Thyroid gland (tissue), 4 donors: ENCODE measurements at regions not wholly inside any gene's neighbourhood (a gene's known extent, or its start where the extent isn't known, plus 50 kb on each side); places are given as distances from the start of the nearest gene placed in this dataset.
"Not testable (repeated sequence)": the region's sequence is repeated elsewhere in the genome, so short reads cannot be mapped to it uniquely, and the experiment has no call there.

Experiments used
- DNase-seq, 2 donors: peaks; one replicate each; pipeline ENCODE4 v3.0.0-alpha.2; 2019
- H3K27ac ChIP-seq, 3 donors: fragments of 200-600 bp; sonication (generic); 1 replicate in 2 of 3; 2 replicates in 1 of 3; pipeline ENCODE4 v1.5.1; 2016 to 2019; ENCODE audit warnings: mild to moderate bottlenecking in 1 of 3, moderate library complexity in 1 of 3
- H3K27me3 ChIP-seq: fragments of 200-600 bp; sonication (generic); one replicate; pipeline ENCODE4 v1.5.1; 2019
- H3K36me3 ChIP-seq, 2 donors: fragments of 200-600 bp; sonication (generic); one replicate each; pipeline ENCODE4 v1.5.1; 2016 to 2019
- H3K4me1 ChIP-seq, 2 donors: fragments of 200-600 bp; sonication (generic); one replicate each; pipeline ENCODE4 v1.5.1; 2017 to 2019
- H3K4me3 ChIP-seq, 3 donors: fragments of 200-600 bp; sonication (generic); replicated peaks in 1 of 3; 1 replicate in 2 of 3; 2 replicates in 1 of 3; pipeline ENCODE4 v1.5.1; 2016; ENCODE audit warnings: mild to moderate bottlenecking in 1 of 3
- H3K9me3 ChIP-seq: fragments of 200-600 bp; sonication (generic); one replicate; pipeline ENCODE4 v1.5.1; 2017
- POLR2A ChIP-seq, 2 donors: fragments of 450-650 bp; IDR thresholded peaks; one replicate each; pipeline ENCODE4 v1.6.1; 2017; ENCODE audit warnings: antibody characterized with exemption in 2 of 2, mild to moderate bottlenecking in 2 of 2, moderate library complexity in 1 of 2
- WGBS, 2 donors: methylation state at CpG; one replicate each; pipeline ENCODE4 v1.1.5; 2017; 5-methylcytosine and 5-hydroxymethylcytosine counted together
- intact Hi-C: fragments of 100-400 bp; cut with DNase I; formaldehyde crosslinking; loops from one replicate; pipeline ENCODE4 v1.15.1; 2023
- TF ChIP-seq, protein P1 (sequence below), 6 experiments: fragments of 200-600 bp in 3 of 6; fragments of 450-650 bp in 3 of 6; sonication (generic) in 3 of 6; IDR thresholded peaks; one replicate each; pipeline ENCODE4 v1.5.1; 2016 to 2019; ENCODE audit warnings: antibody characterized with exemption in 6 of 6, mild to moderate bottlenecking in 2 of 6, inconsistent platforms in 1 of 6, moderate library complexity in 1 of 6

- WGBS, 2 donors = 51 to 84% methylated on average over 1 of the region's 1 CpG
- intact Hi-C loops = no loop called here
Observed at GRCh38 chr7:112963634-112964033, 123.0 kb downstream of the GPR85 start.

DNA sequence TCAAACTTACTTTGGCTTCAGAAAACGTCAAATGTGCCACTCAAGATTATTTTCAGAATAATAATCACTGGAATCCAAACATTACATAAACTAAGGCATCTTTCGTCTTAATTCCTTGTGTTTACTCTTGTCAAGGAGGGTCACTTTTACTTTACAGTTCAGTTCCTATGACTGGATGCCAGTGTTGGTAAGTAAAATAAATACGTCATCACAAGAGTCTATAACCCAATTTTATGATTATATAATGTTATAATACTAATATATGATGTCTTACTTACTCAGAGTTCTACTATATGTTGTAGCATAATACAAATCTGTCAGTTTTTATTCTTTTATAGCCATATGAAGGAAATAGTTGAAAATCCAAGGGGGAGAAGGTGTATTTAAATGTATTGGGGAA lies 123.8 kb downstream of the GPR85 start:
- 82 to 87% methylated on average over 3 of the region's 3 CpGs for WGBS, 2 donors
- TF ChIP-seq, protein P1, sequence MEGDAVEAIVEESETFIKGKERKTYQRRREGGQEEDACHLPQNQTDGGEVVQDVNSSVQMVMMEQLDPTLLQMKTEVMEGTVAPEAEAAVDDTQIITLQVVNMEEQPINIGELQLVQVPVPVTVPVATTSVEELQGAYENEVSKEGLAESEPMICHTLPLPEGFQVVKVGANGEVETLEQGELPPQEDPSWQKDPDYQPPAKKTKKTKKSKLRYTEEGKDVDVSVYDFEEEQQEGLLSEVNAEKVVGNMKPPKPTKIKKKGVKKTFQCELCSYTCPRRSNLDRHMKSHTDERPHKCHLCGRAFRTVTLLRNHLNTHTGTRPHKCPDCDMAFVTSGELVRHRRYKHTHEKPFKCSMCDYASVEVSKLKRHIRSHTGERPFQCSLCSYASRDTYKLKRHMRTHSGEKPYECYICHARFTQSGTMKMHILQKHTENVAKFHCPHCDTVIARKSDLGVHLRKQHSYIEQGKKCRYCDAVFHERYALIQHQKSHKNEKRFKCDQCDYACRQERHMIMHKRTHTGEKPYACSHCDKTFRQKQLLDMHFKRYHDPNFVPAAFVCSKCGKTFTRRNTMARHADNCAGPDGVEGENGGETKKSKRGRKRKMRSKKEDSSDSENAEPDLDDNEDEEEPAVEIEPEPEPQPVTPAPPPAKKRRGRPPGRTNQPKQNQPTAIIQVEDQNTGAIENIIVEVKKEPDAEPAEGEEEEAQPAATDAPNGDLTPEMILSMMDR (IDR thresholded peaks at IDR 0.05) = no peak
- no peak for TF ChIP-seq POLR2A (IDR thresholded peaks at IDR 0.05)
- intact Hi-C loops = no loop called here
- no peak overlapping the region for H3K27ac ChIP-seq
- DNase-seq = no peak
- no peaks in the 10 kb centered on the region for H3K4me1 ChIP-seq
- H3K27me3 ChIP-seq = no peaks in the 10 kb centered on the region
- H3K9me3 ChIP-seq = no peaks in the 10 kb centered on the region
- H3K36me3 ChIP-seq = no peaks in the 10 kb centered on the region
- no peak overlapping the region for H3K4me3 ChIP-seq

More at GRCh38 chr7:112963634-112964033, 123.0 kb downstream of the GPR85 start:
- no peak for TF ChIP-seq POLR2A (IDR thresholded peaks at IDR 0.05)
- TF ChIP-seq, protein P1 (IDR thresholded peaks at IDR 0.05) = no peak
- no peaks in the 10 kb centered on the region for H3K36me3 ChIP-seq
- no peak for DNase-seq
- no peaks in the 10 kb centered on the region for H3K27me3 ChIP-seq
- no peak overlapping the region for H3K27ac ChIP-seq
- H3K4me1 ChIP-seq = no peaks in the 10 kb centered on the region
- no peak overlapping the region for H3K4me3 ChIP-seq
- no peaks in the 10 kb centered on the region for H3K9me3 ChIP-seq

DNA sequence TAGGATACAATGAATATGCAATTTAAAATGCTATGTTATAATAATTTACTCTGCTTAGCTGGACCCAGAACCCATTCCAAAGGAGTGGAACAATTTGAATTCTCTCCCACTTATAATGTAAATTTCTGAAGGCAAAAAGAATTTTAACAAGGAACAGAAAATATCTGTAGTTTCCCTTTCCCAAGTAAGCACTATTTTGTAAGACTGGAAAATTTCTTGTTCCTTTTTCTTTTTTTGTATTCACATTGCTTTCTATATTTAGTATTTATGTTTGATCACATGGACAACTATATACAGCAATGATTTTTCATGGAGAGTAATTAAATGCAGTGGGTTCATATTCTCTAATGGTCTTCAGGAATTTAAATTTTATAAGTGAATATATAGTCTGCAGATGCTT lies 127.4 kb downstream of the GPR85 start:
- no peak overlapping the region for H3K27ac ChIP-seq
- H3K36me3 ChIP-seq = no peaks in the 10 kb centered on the region
- H3K27me3 ChIP-seq = no peaks in the 10 kb centered on the region
- no peak overlapping the region for H3K4me3 ChIP-seq
- DNase-seq = no peak
- H3K4me1 ChIP-seq = no peaks in the 10 kb centered on the region
- intact Hi-C loops = no loop called here
- TF ChIP-seq POLR2A (IDR thresholded peaks at IDR 0.05) = no peak
- TF ChIP-seq, protein P1 (IDR thresholded peaks at IDR 0.05) = no peak
- H3K9me3 ChIP-seq = no peaks in the 10 kb centered on the region

DNA sequence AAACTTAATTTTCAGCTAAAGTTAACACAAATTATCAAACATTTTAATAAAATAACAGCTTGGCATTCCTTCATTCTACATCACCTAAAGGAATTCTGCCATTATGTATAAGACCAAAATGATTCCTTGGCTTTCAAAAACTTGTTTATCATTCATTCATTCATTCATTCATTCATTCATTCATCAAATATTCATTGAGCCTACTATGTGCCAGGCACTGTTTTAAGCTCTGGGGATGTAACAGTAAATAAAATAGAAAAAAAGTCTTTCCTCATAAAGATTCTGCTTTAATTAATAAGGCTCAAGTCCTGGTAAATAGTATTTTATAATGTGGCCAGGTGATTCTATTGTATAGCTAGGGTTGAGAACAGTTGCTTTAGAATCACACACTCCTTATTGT lies 127.9 kb downstream of the GPR85 start:
- H3K27ac ChIP-seq = no peak overlapping the region

DNA sequence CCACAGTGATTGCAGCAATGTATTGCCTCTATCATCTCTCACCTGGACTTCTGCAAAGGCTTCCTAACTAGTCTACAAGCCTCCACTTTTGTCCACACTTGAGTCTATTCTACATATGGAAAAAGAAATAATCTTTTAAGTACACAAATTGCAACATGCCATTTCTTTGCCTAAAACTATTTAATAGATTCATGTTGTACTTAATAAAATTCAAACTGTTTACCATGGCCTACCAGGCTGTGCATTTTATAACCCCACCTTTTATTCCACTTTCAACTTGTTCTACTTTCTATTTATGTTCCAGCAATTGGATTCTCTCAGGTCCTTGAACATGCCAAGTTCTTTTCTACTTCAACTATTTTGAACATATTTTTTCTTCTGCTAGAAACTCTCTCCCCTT lies 128.7 kb downstream of the GPR85 start:
- H3K4me1 ChIP-seq = no peaks in the 10 kb centered on the region

More for the DNA sequence above, 127.9 kb downstream of the GPR85 start:
- Histone ChIP-seq H3K27me3 (no peaks in the 10 kb centered on the region), H3K36me3 (no peaks in the 10 kb centered on the region), H3K4me3 (no peak overlapping the region), H3K4me1 (no peaks in the 10 kb centered on the region), H3K9me3 (no peaks in the 10 kb centered on the region)
- intact Hi-C loops = no loop called here
- TF ChIP-seq, protein P1 (IDR thresholded peaks at IDR 0.05) = no peak
- TF ChIP-seq POLR2A (IDR thresholded peaks at IDR 0.05) = no peak
- DNase-seq = no peak

GRCh38 chr7:112953031-112953430 lies 133.6 kb downstream of the GPR85 start:
- H3K36me3 ChIP-seq, H3K27ac ChIP-seq, H3K4me3 ChIP-seq, H3K9me3 ChIP-seq, H3K4me1 ChIP-seq, DNase-seq, H3K27me3 ChIP-seq, intact Hi-C loops: not testable (repeated sequence)
- 89 to 90% methylated on average over 3 of the region's 3 CpGs for WGBS, 2 donors

More for the DNA sequence above, 128.7 kb downstream of the GPR85 start:
- Histone ChIP-seq H3K36me3 (no peaks in the 10 kb centered on the region), H3K4me3 (no peak overlapping the region), H3K27me3 (no peaks in the 10 kb centered on the region), H3K27ac (no peak overlapping the region), H3K9me3 (no peaks in the 10 kb centered on the region)
- no peak for TF ChIP-seq POLR2A (IDR thresholded peaks at IDR 0.05)
- TF ChIP-seq, protein P1 (IDR thresholded peaks at IDR 0.05) = no peak
- intact Hi-C loops = no loop called here
- DNase-seq = no peak
